Type B pancreatic cell (in vitro differentiated cells): ENCODE measurements at regions not wholly inside any gene's neighbourhood (a gene's known extent, or its start where the extent isn't known, plus 50 kb on each side); places are given as distances from the start of the nearest gene placed in this dataset.

Experiments
- DNase-seq: peaks from one replicate; pipeline ENCODE4 v3.0.0; 2021; ENCODE audit warnings: mixed read lengths; ENCODE audit not compliant: unreplicated experiment; ENCODE audit errors: extremely low spot score
- H3K27ac Mint-ChIP-seq: 2 replicates; pipeline ENCODE4 v1.8.0; 2021; ENCODE audit warnings: mild to moderate bottlenecking, mixed read lengths
- H3K27me3 Mint-ChIP-seq: 2 replicates; pipeline ENCODE4 v1.8.0; 2021; ENCODE audit warnings: mixed read lengths
- H3K36me3 Mint-ChIP-seq: 2 replicates; pipeline ENCODE4 v1.8.0; 2021; ENCODE audit warnings: mixed read lengths
- H3K4me1 Mint-ChIP-seq: one replicate; pipeline ENCODE4 v1.8.0; 2021; ENCODE audit warnings: mixed read lengths; ENCODE audit not compliant: unreplicated experiment
- H3K4me3 Mint-ChIP-seq: 2 replicates; pipeline ENCODE4 v1.8.0; 2021; ENCODE audit warnings: mild to moderate bottlenecking, mixed read lengths
- H3K9me3 Mint-ChIP-seq: 2 replicates; pipeline ENCODE4 v1.8.0; 2021; ENCODE audit warnings: mixed read lengths
- CTCF ChIP-seq: fragments of 200-600 bp; sonication (generic); conservative IDR thresholded peaks from 2 replicates; pipeline ENCODE4 v1.5.0; 2021; ENCODE audit warnings: antibody characterized with exemption, mild to moderate bottlenecking

DNA sequence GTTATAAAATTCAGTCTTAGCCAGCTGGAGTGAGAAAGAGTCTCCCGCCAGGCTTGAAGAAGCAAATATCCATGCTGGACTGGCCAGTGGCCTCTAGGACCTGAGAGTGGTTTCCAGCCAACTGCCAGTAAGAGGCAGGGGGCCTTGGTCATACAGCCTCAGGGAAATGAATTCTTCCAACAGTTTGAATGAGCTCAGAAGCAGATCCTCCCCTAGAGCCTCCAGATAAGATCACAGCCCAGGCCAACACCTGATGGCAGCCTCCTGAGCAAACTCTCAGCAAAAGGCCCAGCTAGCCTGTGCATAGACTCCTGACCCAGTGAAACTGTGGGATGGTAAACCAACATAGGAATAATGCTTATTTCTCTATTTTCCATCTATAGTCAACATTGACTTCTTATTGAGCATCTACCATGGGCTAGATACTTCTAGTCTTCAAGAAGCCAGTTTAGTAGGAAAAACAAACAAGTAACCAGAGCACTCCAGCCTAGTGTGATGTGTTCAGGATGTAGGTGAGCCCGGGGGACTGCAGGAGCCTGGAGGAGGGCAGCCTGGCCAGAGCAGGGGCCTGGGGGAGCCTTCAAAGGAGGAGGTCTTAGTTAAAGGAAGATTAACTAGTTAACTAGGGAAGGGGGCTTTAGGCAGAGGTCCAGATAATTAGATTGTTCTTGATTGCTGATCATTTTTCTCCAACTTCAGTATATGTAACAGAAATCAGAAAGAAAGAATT, 115.4 kb upstream of the ADO start:
- peaks cover 8% of the 10 kb centered on the region for H3K4me1 Mint-ChIP-seq
- H3K27ac Mint-ChIP-seq: no peak overlapping the region
- no peak for TF ChIP-seq CTCF
- H3K27me3 Mint-ChIP-seq: peaks cover 51% of the 10 kb centered on the region
- peaks cover 10% of the 10 kb centered on the region for H3K9me3 Mint-ChIP-seq
- DNase-seq: no peak
- no peaks in the 10 kb centered on the region for H3K36me3 Mint-ChIP-seq
- no peak overlapping the region for H3K4me3 Mint-ChIP-seq

- Mint-ChIP-seq H3K4me3 (no peak overlapping the region), H3K27ac (no peak overlapping the region), H3K9me3 (peaks cover 10% of the 10 kb centered on the region), H3K36me3 (no peaks in the 10 kb centered on the region), H3K4me1 (peaks cover 8% of the 10 kb centered on the region), H3K27me3 (peaks cover 55% of the 10 kb centered on the region)
- TF ChIP-seq CTCF: no peak
- DNase-seq: no peak
These were observed 114.8 kb upstream of the ADO start for GRCh38 chr10:62689712-62690111.

DNA sequence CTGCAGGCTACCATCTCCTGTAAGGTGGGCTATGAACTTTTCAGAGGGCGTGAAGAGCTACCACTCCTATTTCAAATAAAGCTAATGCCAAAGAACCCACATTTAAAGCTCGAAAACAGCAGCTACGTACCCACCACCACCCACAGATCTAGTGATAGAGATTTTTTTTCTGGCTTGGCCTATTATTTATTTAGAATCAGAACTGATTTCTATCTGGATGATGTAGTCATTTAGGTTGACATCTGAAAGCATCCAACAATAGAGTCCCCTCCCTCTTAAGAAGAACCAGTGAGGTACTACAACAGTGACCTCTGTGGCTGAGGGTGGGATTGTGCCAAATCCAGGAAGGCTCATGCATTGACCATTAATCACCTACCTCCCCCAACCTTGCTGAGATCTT, 113.8 kb upstream of the ADO start:
- H3K27me3 Mint-ChIP-seq: peaks cover 59% of the 10 kb centered on the region
- H3K27ac Mint-ChIP-seq: no peak overlapping the region
- no peak overlapping the region for H3K4me3 Mint-ChIP-seq
- no peak for DNase-seq
- peaks cover 10% of the 10 kb centered on the region for H3K9me3 Mint-ChIP-seq
- TF ChIP-seq CTCF: no peak
- peaks cover 8% of the 10 kb centered on the region for H3K4me1 Mint-ChIP-seq
- H3K36me3 Mint-ChIP-seq: no peaks in the 10 kb centered on the region

- Mint-ChIP-seq H3K27me3 (peaks cover 55% of the 10 kb centered on the region), H3K4me1 (peaks cover 8% of the 10 kb centered on the region)
- DNase-seq: no peak
These were observed 113.2 kb upstream of the ADO start for GRCh38 chr10:62691336-62691735.

GRCh38 chr10:62692085-62692484, 112.4 kb upstream of the ADO start:
- DNase-seq: no peak
- H3K27me3 Mint-ChIP-seq: peaks cover 57% of the 10 kb centered on the region
- H3K9me3 Mint-ChIP-seq: peaks cover 6% of the 10 kb centered on the region
- H3K27ac Mint-ChIP-seq: no peak overlapping the region
- no peak for TF ChIP-seq CTCF
- H3K4me3 Mint-ChIP-seq: no peak overlapping the region
- peaks cover 8% of the 10 kb centered on the region for H3K4me1 Mint-ChIP-seq
- no peaks in the 10 kb centered on the region for H3K36me3 Mint-ChIP-seq

More at GRCh38 chr10:62691336-62691735, 113.2 kb upstream of the ADO start:
- Mint-ChIP-seq H3K36me3 (no peaks in the 10 kb centered on the region), H3K4me3 (no peak overlapping the region), H3K27ac (no peak overlapping the region), H3K9me3 (peaks cover 10% of the 10 kb centered on the region)
- TF ChIP-seq CTCF: no peak
